Peyer's patch (tissue), 4 donors: ENCODE measurements at regions not wholly inside any gene's neighbourhood (a gene's known extent, or its start where the extent isn't known, plus 50 kb on each side); places are given as distances from the start of the nearest gene placed in this dataset.

Source experiments
- CTCF ChIP-seq, 6 experiments: fragments of 450-650 bp in 4 of 6; fragments of 200-600 bp in 2 of 6; sonication (generic) in 1 of 6; IDR thresholded peaks; one replicate each; pipeline ENCODE4 v1.5.1; 2017 to 2019; ENCODE audit warnings: antibody characterized with exemption in 6 of 6, mild to moderate bottlenecking in 3 of 6, moderate library complexity in 1 of 6
- POLR2A ChIP-seq, 2 donors: fragments of 450-650 bp; IDR thresholded peaks; one replicate each; pipeline ENCODE4 v1.5.1; 2017; ENCODE audit warnings: antibody characterized with exemption in 2 of 2, mild to moderate bottlenecking in 2 of 2, moderate library complexity in 2 of 2

DNA sequence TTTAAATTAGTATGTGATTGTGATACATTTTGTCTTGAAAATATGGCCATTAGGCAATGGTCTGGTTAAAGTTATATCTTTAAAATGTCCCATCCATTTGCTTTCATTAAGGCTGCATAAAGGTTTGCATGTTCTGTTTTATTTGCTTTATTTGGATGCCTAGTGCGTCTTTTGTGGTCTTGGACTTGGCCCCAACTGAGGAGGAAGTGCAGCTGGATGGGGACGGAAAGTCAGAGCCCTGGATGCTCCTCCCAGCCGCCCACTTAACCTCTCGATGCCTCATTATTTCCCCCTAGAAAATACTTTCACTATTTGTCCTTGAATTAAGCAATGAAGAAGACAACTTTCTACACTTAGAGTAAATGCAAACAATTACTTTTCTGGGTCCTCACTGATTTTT, 898.2 kb downstream of the MCTP2 start:
- TF ChIP-seq CTCF (IDR thresholded peaks at IDR 0.05) (no peak), POLR2A (IDR thresholded peaks at IDR 0.05) (no peak)
